Stomach (tissue), 4 donors: ENCODE measurements at regions not wholly inside any gene's neighbourhood (a gene's known extent, or its start where the extent isn't known, plus 50 kb on each side); places are given as distances from the start of the nearest gene placed in this dataset.

Source experiments
- CTCF ChIP-seq, 7 experiments: fragments of 450-650 bp in 4 of 7; fragments of 200-600 bp in 3 of 7; sonication (generic) in 3 of 7; IDR thresholded peaks; one replicate each; pipeline ENCODE4 v1.5.1; 2016 to 2019; ENCODE audit warnings: antibody characterized with exemption in 7 of 7, control low read depth in 2 of 7, mild to moderate bottlenecking in 1 of 7
- EP300 ChIP-seq: sonication (generic); formaldehyde crosslinking; IDR thresholded peaks from one replicate; pipeline ENCODE4 v1.6.1; 2017; ENCODE audit warnings: antibody characterized with exemption
- POLR2AphosphoS5 ChIP-seq, 3 donors: sonication (generic); formaldehyde crosslinking; IDR thresholded peaks; one replicate each; pipeline ENCODE4 v1.6.1; 2016; ENCODE audit warnings: antibody characterized with exemption in 3 of 3

- TF ChIP-seq EP300 (no peak), CTCF (IDR thresholded peaks at IDR 0.05) (no peak), POLR2AphosphoS5 (IDR thresholded peaks at IDR 0.05) (no peak)
Observed at GRCh38 chr2:65501836-65502235, 69.4 kb upstream of the SPRED2 start.
